ENCODE measurements at regions not wholly inside any gene's neighbourhood (a gene's known extent, or its start where the extent isn't known, plus 50 kb on each side); places are given as distances from the start of the nearest gene placed in this dataset.
"Not testable (repeated sequence)": the region's sequence is repeated elsewhere in the genome, so short reads cannot be mapped to it uniquely, and the experiment has no call there.

DNA sequence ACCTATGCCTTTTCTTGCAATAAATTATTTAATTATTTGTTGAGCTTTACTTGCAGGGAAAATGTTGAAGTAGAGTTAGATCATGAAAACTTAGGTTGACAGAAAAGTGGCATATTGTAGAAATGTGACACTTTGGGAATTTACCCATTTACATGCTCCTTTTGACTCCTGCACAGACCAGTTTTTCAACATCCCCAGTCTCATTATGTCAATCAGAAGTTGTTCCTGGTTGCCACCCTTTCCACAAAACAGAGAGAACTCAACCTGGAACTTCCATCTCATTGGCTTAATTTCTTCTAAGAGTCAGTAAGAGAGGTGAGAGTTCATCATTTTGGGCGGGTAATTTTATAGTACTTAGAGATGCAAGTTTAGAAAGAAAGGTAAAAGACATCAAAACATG lies 284.6 kb upstream of the ANKRD50 start:
- Histone ChIP-seq H3K4me1 (ENCODE audit: insufficient read depth, insufficient read length) (no peaks in the 10 kb centered on the region), H3K36me3 (ENCODE audit: insufficient read depth, insufficient read length, low read length) (no peaks in the 10 kb centered on the region), H3K9ac (ENCODE audit: insufficient read length, low read depth) (no peak overlapping the region), H3K9me3 (ENCODE audit: insufficient read depth, low read length) (no peaks in the 10 kb centered on the region), H3K27me3 (ENCODE audit: insufficient read depth, insufficient read length) (no peaks in the 10 kb centered on the region), H3K4me3 (ENCODE audit: insufficient read length, low read depth) (no peak overlapping the region)
- TF ChIP-seq ZNF274 (IDR thresholded peaks at IDR 0.05; ENCODE audit: low read depth, low read length) (no peak), YY1 (IDR thresholded peaks at IDR 0.05; ENCODE audit: insufficient read depth, insufficient read length) (no peak), SUZ12 (IDR thresholded peaks at IDR 0.05; ENCODE audit: extremely low read depth, insufficient read depth, insufficient read length) (no peak)
- DNase-seq (ENCODE audit: low read depth, low spot score) = no peak

DNA sequence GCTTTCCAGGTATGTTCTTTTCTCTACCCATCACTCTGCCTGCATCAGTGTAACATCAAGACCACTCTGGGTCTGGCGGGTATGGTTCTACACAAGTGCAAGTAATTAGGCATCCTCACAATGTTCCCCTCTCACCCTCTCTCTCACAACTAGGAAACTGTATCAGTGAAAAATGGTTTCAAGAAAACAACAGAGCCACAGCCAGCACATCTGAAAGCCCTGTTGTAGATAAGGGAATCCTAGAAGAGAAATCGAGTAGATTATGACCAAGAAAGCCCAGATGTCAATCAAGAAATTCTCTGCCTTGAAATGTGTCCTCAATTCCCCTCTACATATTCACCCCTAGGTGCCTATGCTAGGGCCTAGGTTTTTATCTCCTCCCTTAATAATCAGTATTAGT lies 281.3 kb upstream of the ANKRD50 start:
- Histone ChIP-seq H3K9ac (ENCODE audit: insufficient read length, low read depth) (no peak overlapping the region), H3K4me1 (ENCODE audit: insufficient read depth, insufficient read length) (no peaks in the 10 kb centered on the region), H3K36me3 (ENCODE audit: insufficient read depth, insufficient read length, low read length) (no peaks in the 10 kb centered on the region), H3K9me3 (ENCODE audit: insufficient read depth, low read length) (no peaks in the 10 kb centered on the region), H3K4me3 (ENCODE audit: insufficient read length, low read depth) (no peak overlapping the region), H3K27me3 (ENCODE audit: insufficient read depth, insufficient read length) (no peaks in the 10 kb centered on the region)
- TF ChIP-seq SUZ12 (IDR thresholded peaks at IDR 0.05; ENCODE audit: extremely low read depth, insufficient read depth, insufficient read length) (no peak), YY1 (IDR thresholded peaks at IDR 0.05; ENCODE audit: insufficient read depth, insufficient read length) (no peak), ZNF274 (IDR thresholded peaks at IDR 0.05; ENCODE audit: low read depth, low read length) (no peak)
- no peak for DNase-seq (ENCODE audit: low read depth, low spot score)

DNA sequence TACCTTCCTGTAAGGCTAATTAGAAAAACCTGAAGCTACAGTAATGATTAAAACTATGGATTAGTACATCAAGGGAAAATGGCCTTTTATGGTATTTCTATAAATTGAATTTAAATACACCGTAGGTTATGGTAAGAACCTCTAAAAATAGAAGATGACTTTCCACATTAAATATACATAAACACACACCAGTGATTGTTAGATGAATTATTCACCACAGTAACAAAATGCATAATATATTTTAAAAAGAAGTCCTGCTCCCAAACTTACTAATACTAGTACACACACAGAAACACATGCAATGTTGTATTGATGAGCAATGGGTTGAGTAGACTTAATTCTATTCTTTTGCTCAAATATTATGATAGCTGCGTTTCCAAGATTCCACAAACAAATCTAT lies 277.9 kb upstream of the ANKRD50 start:
- H3K27me3 ChIP-seq (ENCODE audit: insufficient read depth, insufficient read length) = no peaks in the 10 kb centered on the region
- no peak for DNase-seq (ENCODE audit: low read depth, low spot score)
- no peaks in the 10 kb centered on the region for H3K4me1 ChIP-seq (ENCODE audit: insufficient read depth, insufficient read length)
- H3K4me3 ChIP-seq (ENCODE audit: insufficient read length, low read depth) = no peak overlapping the region
- H3K36me3 ChIP-seq (ENCODE audit: insufficient read depth, insufficient read length, low read length) = no peaks in the 10 kb centered on the region
- no peak overlapping the region for H3K9ac ChIP-seq (ENCODE audit: insufficient read length, low read depth)
- no peaks in the 10 kb centered on the region for H3K9me3 ChIP-seq (ENCODE audit: insufficient read depth, low read length)
- TF ChIP-seq ZNF274 (IDR thresholded peaks at IDR 0.05; ENCODE audit: low read depth, low read length) = no peak
- no peak for TF ChIP-seq SUZ12 (IDR thresholded peaks at IDR 0.05; ENCODE audit: extremely low read depth, insufficient read depth, insufficient read length)
- no peak for TF ChIP-seq YY1 (IDR thresholded peaks at IDR 0.05; ENCODE audit: insufficient read depth, insufficient read length)

DNA sequence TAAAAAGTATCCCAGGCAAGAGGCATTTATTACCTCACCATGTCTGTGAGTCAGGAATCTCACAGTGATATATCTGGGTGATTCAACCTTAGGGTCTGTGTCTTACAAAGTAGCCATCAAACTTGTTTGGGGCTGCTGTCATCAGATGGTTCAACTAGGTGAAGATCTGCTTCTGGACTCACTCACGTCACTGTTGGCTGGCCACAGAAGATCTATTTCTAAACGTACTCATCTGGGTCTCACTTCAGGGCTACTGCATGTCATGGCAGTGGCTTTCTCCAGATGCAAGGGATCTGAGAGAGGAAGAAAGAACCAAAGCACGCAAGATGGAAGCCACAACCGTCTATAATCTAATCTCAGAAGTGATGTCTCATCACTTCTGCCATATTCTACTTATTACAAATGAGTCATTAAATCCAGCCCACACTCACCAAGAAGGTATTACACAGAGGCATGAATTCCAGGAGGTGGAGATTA lies 267.8 kb upstream of the ANKRD50 start:
- H3K9ac ChIP-seq (ENCODE audit: insufficient read length, low read depth) = no peak overlapping the region
- H3K9me3 ChIP-seq (ENCODE audit: insufficient read depth, low read length) = no peaks in the 10 kb centered on the region
- no peaks in the 10 kb centered on the region for H3K36me3 ChIP-seq (ENCODE audit: insufficient read depth, insufficient read length, low read length)
- H3K4me3 ChIP-seq (ENCODE audit: insufficient read length, low read depth) = no peak overlapping the region
- H3K27me3 ChIP-seq (ENCODE audit: insufficient read depth, insufficient read length) = no peaks in the 10 kb centered on the region
- no peak for DNase-seq (ENCODE audit: low read depth, low spot score)
- H3K4me1 ChIP-seq (ENCODE audit: insufficient read depth, insufficient read length) = no peaks in the 10 kb centered on the region
- TF ChIP-seq SUZ12 (IDR thresholded peaks at IDR 0.05; ENCODE audit: extremely low read depth, insufficient read depth, insufficient read length) = no peak
- no peak for TF ChIP-seq YY1 (IDR thresholded peaks at IDR 0.05; ENCODE audit: insufficient read depth, insufficient read length)
- no peak for TF ChIP-seq ZNF274 (IDR thresholded peaks at IDR 0.05; ENCODE audit: low read depth, low read length)

GRCh38 chr4:124978536-124978935 lies 266.0 kb upstream of the ANKRD50 start:
- not testable (repeated sequence) for H3K9ac ChIP-seq (ENCODE audit: insufficient read length, low read depth); DNase-seq (ENCODE audit: low read depth, low spot score); H3K4me1 ChIP-seq (ENCODE audit: insufficient read depth, insufficient read length); H3K36me3 ChIP-seq (ENCODE audit: insufficient read depth, insufficient read length, low read length); H3K9me3 ChIP-seq (ENCODE audit: insufficient read depth, low read length); H3K27me3 ChIP-seq (ENCODE audit: insufficient read depth, insufficient read length); H3K4me3 ChIP-seq (ENCODE audit: insufficient read length, low read depth)

DNA sequence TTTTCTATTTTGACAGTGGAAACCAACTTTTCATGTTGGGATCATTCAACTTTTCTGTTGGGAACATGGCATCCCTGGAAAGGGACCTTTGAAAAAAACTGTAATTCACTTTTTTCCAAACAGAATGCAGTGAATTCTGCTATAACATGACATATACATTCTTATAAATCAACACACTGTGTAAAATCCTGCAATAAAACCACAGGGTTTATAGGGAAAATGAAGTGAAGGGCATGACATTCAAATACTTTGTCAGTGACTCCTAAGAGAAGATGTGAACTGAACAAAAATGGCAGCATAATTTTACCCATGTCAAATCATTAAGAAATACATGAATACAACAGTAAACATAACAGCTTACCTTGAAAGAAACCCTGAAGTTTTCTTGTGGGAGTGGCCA lies 264.5 kb upstream of the ANKRD50 start:
- TF ChIP-seq SUZ12 (IDR thresholded peaks at IDR 0.05; ENCODE audit: extremely low read depth, insufficient read depth, insufficient read length) = no peak
- no peak for TF ChIP-seq YY1 (IDR thresholded peaks at IDR 0.05; ENCODE audit: insufficient read depth, insufficient read length)
- TF ChIP-seq ZNF274 (IDR thresholded peaks at IDR 0.05; ENCODE audit: low read depth, low read length) = no peak
- Histone ChIP-seq H3K9ac (ENCODE audit: insufficient read length, low read depth) (no peak overlapping the region), H3K36me3 (ENCODE audit: insufficient read depth, insufficient read length, low read length) (no peaks in the 10 kb centered on the region), H3K4me3 (ENCODE audit: insufficient read length, low read depth) (no peak overlapping the region), H3K4me1 (ENCODE audit: insufficient read depth, insufficient read length) (no peaks in the 10 kb centered on the region), H3K27me3 (ENCODE audit: insufficient read depth, insufficient read length) (no peaks in the 10 kb centered on the region), H3K9me3 (ENCODE audit: insufficient read depth, low read length) (no peaks in the 10 kb centered on the region)
- DNase-seq (ENCODE audit: low read depth, low spot score) = no peak

GRCh38 chr4:124974152-124974551 lies 261.6 kb upstream of the ANKRD50 start:
- Histone ChIP-seq H3K36me3 (ENCODE audit: insufficient read depth, insufficient read length, low read length) (no peaks in the 10 kb centered on the region), H3K27me3 (ENCODE audit: insufficient read depth, insufficient read length) (no peaks in the 10 kb centered on the region), H3K9ac (ENCODE audit: insufficient read length, low read depth) (no peak overlapping the region), H3K4me3 (ENCODE audit: insufficient read length, low read depth) (no peak overlapping the region), H3K4me1 (ENCODE audit: insufficient read depth, insufficient read length) (no peaks in the 10 kb centered on the region), H3K9me3 (ENCODE audit: insufficient read depth, low read length) (no peaks in the 10 kb centered on the region)
- DNase-seq (ENCODE audit: low read depth, low spot score) = no peak
- no peak for TF ChIP-seq ZNF274 (IDR thresholded peaks at IDR 0.05; ENCODE audit: low read depth, low read length)

- H3K27me3 ChIP-seq (ENCODE audit: insufficient read depth, insufficient read length) = no peaks in the 10 kb centered on the region
- no peaks in the 10 kb centered on the region for H3K9me3 ChIP-seq (ENCODE audit: insufficient read depth, low read length)
- H3K4me1 ChIP-seq (ENCODE audit: insufficient read depth, insufficient read length) = no peaks in the 10 kb centered on the region
- no peak overlapping the region for H3K9ac ChIP-seq (ENCODE audit: insufficient read length, low read depth)
- H3K4me3 ChIP-seq (ENCODE audit: insufficient read length, low read depth) = no peak overlapping the region
- no peaks in the 10 kb centered on the region for H3K36me3 ChIP-seq (ENCODE audit: insufficient read depth, insufficient read length, low read length)
- no peak for DNase-seq (ENCODE audit: low read depth, low spot score)
- no peak for TF ChIP-seq ZNF274 (IDR thresholded peaks at IDR 0.05; ENCODE audit: low read depth, low read length)
- no peak for TF ChIP-seq YY1 (IDR thresholded peaks at IDR 0.05; ENCODE audit: insufficient read depth, insufficient read length)
- TF ChIP-seq SUZ12 (IDR thresholded peaks at IDR 0.05; ENCODE audit: extremely low read depth, insufficient read depth, insufficient read length) = no peak
These were observed 261.2 kb upstream of the ANKRD50 start for GRCh38 chr4:124973716-124974115.

Measured in NT2/D1 (cell line).